SIG-M5 treated with dmso at 0.1 percent for 504 hours (cell line): ENCODE measurements at regions not wholly inside any gene's neighbourhood (a gene's known extent, or its start where the extent isn't known, plus 50 kb on each side); places are given as distances from the start of the nearest gene placed in this dataset.
A peak's percentile ranks its signal among the peaks of the same experiment; 100 is the strongest.
"Not testable (repeated sequence)": the region's sequence is repeated elsewhere in the genome, so short reads cannot be mapped to it uniquely, and the experiment has no call there.

Experiments used
- DNase-seq: peaks from one replicate; lab custom pipeline; 2025; ENCODE audit not compliant: unreplicated experiment; lab: John Stamatoyannopoulos, UW

DNA sequence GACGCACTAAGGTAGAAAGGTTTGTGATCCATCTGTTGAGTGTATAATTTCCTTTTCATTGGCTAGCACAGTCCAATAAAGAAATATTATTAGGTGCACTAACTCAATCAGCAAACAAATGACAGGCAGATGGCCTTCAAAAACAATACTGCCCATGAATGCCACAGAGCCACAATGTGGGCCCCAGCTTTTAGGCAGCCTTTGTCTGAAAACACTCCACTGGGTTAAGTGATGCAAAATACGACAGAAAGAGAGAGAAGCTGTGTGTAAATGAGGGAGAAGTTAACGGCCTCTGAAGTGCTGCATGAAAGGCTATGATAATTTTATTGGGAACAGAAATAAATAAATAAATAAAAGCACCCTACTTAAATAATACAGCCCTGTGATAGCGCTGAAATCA, 274.6 kb downstream of the NKX6-1 start:
- DNase-seq = no peak

DNA sequence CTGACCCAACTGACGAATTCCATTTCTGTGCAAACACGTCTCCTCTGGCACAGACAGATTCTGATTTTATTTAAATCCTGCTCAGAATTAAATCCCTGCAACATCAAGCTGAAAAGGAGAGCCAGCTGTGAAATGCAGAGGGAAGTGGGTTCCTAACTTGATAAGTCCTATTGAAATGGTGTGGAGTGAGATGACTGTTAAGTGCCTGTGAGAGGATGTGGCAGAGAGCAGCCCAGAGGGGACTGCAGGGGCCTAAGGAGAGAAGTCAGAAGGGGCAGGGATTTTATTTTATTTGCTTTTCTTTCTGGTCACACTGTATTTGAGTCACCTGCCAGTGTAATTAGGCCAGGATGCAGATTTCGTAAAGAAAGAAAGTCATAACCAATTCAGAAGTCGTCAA, 277.4 kb downstream of the NKX6-1 start:
- DNase-seq = no peak

DNA sequence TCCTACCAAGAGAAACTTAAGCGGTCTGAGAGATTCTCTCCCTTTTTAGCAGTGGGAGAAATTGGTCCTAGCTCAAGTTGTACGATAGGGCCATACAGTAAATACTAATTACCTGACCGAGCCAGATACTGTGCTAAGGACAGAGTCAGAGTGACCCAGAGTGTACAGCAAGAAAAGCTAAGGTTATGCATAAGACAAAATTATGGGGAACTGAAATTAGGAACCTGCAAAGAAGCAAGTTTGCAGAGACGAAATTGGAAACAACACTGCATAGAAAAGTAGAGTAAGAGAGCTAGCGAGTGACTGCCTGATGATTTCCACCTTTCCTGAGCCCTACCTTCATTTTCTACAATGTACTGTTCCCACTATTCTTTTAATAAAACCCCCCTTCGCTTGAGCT, 278.1 kb downstream of the NKX6-1 start:
- DNase-seq = no peak

DNA sequence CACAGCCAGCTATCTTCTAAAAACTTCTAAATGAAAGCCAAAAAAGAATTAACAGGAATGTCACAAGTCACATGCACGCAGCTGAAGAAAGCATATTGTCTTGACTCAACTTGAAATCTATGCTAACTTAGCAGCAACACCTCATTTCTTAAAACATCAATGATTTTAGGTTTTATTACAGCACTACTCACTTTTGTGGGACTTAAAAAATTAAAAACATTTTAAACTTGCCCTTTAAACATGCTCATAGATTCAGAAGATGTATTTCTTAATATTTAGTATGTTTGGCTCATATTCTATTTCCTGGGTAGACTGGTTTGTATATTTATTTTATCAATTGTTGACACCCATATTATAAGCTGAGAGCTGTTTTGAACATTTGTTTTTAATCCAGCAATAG, 279.4 kb downstream of the NKX6-1 start:
- no peak for DNase-seq

DNA sequence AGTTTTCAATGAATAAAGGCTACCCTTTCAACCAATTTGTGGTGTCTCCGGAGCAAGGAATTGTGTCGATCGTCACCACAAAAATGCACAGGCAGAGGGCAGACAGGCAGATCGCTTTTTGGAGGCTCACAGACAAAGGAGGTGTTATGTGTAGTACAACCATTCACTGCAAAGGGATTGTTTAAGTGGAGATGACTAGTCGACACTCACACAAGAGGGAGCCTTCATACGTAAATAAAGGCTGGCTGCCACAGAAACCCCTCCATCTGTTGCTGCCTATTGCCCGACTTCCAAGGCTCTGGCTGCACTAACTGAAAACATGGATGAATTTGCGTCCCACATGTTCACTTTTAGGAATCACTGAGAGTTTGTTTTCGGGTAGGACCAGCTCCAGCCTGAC, 281.1 kb downstream of the NKX6-1 start:
- no peak for DNase-seq

DNA sequence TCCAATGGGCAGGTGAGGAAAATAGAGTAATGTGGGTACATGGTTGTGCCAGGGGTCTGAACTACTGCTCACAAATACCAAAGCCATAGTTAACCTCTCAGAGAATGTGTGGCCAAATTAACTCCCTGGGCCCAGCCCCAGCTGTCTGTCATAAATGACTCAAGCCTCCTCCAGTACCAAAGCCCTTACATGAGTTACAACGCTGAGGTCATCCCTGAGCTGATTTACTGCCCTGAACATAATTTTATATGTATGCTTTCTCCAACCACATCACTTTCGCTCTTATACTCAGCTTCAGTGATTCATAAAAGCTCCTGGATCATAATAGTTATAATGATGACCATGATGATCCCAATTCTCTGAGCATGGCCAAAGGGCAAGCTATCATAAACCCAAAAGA, 283.9 kb downstream of the NKX6-1 start:
- DNase-seq = no peak

DNA sequence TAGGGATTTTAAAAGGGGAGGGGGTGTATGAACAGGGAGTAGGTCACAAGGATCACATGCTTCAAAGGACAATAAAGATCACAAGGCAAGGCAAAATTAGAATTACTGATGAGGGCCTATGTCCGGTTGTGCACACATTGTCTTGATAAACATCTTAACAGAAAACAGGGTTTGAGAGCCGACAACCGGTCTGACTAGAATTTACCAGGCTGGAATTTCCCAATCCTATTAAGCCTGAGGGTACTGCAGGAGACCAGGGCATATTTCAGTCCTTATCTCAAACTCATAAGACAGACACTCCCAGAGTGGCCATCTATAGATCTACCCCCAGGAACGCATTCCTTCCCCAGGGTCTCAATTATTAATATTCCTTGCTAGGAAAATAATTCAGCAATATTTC, 292.9 kb downstream of the NKX6-1 start:
- DNase-seq = not testable (repeated sequence)

DNA sequence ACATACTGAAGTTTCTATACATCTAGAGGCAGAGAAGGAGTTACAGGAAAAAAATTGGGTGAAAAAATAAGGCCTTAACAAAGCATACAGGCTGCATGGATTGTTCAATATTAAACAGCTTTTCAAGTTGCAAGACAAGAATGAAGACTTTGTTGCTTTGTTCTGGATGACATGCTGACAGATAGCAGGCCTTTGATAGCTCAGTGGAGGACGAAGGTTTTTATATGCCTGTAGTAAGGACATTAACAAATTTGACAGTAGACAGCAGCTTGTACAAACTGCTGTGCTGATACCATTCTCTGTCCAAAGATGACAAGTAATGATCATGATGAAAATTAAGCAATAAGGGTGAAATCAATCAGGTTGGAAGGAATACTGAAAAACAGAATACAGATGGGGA, 309.9 kb downstream of the NKX6-1 start:
- no peak for DNase-seq

DNA sequence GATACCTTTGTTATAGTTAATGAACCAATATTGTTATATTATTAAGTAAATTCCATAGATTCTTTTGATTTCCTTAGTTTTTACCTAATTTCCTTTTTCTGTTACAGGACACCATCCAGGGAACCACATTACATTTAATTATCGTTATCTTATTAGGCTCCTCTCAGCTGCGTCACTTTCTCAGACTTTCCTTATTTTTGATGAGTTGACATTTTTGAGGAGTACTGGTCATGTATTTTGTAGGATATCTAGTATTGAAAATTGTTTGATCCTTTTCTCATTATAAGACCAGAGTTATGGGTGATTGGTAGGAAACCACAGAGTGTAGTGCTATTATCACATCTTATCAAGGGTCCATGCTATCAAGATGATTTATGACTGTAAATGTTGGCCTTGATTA, 319.7 kb downstream of the NKX6-1 start:
- no peak for DNase-seq

DNA sequence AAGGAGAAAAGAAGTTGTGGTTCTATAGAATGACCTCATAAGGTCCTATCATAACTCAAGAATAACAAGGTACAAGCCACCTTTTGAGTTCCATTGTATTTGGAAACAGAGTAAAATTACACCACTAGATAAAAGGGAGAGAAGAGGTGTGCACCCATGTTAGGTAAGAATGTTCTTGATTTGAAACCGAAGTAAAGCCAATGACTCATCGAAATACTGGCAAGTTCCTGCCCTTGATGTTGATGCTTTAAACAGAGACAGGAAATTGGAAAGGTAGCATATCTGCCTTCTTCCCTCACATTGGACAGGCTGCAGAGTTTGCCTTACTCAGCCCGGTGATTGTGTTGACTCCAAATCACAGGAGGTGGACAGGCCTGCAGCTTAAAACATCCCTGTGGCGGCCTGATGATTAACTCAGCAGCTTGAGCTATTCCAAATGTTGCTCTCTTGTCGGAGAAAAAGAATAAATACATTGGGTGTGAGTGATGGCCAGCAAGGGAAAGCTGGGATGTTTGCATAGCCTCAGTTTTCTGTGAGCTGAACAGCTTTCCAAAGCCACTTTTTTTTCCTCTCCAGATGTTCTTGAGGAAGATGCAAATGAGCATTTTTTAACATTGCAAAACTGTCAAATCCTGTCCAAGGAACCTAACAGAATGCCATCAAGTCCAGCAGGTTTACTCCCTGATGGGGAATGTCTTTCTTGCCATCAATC, 321.1 kb downstream of the NKX6-1 start:
- no peak for DNase-seq

DNA sequence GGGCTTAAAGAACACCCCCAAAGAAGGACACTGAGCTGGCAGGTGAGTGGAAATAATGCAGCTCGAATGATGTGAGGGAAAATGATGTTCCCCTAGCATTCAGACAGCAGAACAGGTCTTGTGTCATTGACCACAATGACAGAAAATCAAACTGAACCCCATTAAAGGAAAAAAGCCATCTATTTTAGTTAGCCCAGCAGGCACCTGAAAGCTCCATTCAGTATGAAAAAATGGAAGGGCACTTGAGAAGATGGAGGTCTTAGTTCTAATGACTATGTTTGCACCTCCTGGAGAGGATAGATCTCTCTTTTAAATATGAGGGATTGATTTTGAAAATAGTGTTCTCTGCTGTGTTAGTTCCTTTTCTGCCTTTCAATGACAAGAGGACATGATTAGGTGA, 323.1 kb downstream of the NKX6-1 start:
- no peak for DNase-seq

DNA sequence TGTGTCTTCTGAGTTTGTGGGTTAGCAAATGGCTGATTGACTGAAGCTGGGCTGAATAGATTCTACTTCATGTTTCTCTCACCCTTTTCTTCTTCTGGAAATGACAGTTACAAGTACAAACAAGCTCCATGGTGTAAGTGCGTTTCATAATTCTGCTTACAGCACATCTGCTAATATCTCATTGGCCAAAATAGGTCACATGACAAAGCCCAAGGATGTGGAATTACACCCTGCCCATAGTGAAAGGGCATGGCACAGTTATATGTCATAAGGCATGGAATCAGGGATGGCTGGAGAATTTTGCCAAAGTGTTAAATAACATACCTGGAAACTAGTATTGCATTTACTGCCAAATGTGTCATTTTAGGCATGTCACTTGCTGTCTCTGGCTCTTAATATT, 327.2 kb downstream of the NKX6-1 start:
- no peak for DNase-seq

DNA sequence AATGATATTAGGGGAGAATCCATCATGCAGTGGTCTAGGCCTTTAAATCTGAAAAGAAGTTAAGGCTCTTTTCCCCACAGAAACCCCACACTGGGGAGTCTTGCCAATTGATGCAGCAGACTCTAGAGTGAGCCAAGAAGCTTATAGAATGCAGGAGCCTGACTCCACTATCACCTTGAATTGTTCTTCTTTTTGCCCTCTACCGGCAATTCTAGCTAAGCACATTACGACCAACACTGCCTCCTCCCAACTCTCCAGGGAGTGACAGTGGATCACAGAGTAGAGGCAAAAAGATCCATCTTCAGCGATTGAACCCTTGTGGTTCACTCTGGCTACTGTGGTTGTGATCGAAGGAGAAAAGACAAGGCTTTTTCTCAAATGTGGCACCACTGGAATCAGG, 331.5 kb downstream of the NKX6-1 start:
- DNase-seq = peak; percentile 1

DNA sequence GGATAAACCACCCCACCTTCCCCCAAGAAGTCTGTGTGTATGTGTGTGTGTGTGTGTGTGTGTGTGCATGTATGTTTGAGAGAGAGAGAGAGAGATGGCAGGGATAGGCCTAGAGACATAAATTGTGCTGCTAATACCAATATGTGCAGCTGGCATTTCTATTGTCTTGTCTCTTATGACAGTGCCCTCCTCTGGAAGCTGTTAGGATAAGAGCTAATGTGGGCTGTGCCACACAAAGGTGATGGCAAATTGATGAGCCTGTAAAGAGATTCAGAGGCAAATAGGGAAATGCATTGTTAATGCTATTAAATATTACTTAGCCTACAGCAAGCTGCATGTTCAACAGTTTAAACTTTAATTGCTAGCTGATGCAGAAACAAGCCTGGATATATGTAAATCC, 332.0 kb downstream of the NKX6-1 start:
- no peak for DNase-seq

DNA sequence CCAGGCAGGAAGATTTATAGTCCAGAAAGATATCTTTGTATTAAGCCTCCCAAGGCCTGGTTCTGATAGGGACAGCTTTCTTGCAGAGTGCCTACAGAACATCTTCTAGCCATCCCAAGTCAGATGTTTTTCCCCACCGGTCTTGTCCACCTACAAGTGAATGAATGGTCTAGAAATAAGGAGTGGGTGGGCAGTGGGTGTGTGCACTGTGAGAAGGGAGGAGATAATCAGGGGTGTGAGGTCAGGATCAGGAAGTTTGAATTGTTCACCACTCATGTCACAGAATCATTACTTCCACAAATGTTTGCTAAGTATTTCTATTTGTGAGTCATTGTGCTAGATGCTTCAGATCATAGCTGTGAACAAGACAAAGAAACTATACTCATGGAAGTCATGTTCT, 332.6 kb downstream of the NKX6-1 start:
- no peak for DNase-seq

DNA sequence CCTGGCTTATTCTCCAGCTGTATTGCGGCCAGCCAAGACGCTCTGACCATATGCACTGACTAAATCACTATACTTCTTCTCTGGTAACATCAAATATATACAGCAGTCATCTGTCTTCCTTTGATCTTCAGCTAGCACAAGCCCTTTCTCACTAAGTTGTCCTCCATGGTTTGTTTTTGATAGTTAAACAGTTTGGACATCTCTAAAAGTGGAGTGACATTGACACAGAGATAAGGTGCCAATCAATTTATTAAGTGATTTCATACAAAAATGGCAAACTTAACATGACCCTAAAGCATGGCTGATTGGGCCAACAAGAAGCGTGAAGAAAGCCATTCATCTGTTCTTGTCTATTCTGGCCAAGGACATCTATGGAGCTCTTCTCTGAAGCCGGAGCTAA, 334.9 kb downstream of the NKX6-1 start:
- DNase-seq = no peak

DNA sequence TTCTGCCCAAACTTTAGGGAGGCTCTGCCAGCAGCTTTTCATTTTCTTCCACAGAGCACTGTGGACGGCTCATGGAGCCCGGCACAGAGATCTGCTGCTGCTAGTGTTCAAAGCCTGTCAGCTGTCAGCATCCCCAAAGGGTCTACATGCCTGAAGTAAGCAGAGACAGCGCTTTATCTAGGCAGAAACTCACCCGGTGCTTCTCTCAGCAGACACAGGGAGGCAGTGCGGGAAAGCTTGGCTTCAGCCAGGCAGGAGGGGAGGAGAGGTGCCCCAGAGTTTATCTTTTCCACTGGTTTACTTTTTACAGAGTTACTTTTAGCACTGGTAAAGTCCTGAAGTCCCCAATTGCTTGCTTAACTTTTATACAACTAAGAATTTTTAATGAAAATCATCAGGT, 339.3 kb downstream of the NKX6-1 start:
- DNase-seq = no peak

DNA sequence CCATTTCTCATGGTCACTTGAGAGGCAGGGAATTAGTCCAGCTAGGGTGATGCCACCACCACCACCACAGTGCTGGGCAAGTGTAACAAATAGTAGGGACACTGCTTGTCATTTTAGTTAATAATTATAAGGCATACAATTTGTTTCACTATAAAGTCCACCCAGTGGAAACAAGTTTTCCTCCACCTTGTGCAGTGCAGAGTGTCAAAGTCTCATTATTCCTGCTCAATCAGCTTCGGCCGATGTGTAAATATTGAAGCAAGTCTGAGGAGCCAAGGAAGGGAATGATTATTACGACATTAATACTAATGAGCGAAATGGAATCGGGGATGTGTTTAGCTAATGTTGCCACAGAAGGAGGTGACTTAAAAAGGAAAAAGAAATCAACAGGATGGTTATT, 340.4 kb downstream of the NKX6-1 start:
- DNase-seq = no peak

DNA sequence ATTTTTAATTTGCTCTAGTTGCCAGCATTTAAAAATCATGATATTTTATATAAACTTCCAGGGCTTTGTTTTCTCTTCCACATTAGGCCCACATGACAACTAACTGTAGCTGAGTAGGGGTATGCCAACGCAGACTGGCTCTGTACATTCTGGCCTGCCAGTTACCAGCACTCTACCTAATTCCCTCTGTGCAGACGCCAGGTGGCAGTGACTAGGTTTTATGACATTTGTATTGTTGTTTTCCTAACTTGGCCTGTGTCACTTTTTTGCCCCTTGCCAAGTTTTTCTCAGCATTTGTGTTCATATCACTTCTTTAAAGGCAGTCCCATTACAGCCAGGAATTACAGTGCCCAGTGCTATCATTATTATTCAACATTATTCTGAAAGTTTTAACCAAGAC, 347.5 kb downstream of the NKX6-1 start:
- peak; percentile 2 for DNase-seq

DNA sequence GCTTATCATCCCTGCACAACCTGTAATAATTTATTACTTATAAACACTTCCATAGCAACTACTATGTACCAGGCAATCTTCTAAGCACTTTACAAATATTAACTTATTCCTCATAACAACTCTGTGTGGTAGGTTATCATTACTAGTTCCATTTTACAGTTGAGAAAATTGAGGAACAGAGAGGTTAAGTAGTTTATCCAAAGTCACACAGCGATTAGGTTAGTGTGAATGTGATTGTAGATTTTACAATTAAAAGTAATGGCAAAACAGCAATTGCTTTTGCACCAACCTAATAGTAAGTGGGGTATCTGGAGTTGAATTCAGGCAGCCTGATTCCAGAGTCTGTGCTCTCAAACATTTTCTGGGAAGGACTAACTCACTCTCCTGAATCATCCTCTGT, 348.9 kb downstream of the NKX6-1 start:
- DNase-seq = no peak

DNA sequence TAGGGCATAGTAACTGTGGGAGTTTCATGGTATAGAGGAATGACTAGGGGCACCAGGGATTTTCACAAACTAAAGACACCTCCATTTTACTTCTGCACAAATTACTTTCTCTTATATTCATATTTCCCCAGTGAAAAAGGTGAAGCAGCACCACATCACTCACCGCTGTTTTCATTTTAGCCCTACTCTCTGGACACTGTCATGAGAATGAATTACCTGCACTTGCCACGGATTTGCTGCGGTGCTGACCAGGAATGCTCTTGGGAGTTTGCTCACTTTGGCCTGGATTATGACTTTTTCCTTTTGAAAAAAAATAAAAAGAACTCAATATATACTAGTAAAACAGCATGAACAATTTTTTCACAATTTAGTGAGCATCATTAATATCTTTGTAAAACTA, 351.3 kb downstream of the NKX6-1 start:
- no peak for DNase-seq

DNA sequence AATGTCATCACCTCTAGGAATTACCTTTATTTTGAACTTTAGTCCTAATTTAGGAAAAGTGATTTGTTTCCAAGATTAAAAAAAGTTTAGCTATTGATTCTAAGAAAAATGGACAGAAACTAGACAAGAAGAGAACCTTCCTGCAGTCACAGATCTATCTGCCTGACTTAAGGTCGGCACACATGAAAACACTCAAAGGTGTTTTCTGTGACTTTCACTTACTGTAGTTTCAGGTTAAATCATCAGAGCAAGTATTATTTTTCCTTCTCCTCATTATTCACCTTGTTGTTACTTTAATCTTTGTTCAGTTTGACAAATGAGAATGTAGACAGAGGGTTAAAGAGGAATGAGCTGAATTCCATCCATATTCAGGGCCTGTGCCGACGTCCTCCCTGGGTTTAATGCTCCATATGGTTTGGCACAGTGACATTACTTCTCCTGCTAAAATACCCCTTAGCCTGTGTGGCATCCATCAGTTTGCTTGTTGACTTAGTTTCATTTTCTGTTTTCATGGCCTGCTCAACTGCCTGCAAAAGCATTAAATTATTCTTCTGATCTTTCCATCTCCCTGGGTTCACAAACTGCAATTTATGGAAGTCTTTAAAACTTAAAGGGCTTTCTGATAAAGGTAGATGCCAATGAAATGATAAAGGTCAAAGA, 352.7 kb downstream of the NKX6-1 start:
- no peak for DNase-seq

DNA sequence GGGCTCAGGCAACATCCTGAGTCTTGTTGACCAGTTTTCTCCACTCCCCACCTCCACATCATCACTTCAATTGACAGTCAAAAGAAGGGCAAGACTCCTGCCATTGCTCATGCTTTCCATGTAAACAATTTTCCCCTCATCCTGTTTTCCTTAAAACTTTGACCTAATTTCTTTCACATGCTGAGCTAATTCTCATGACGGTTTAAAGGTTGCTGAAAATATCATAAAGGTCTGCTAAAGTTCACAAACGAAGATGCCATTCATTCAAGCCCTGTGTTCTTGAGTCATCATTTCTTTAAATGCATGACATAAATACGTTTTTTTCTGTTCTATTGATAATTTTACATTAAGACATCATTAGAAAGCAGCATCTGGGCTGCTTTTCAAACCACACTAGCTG, 353.9 kb downstream of the NKX6-1 start:
- no peak for DNase-seq
